Upper lobe of right lung (tissue), 1 donor: ENCODE measurements at regions not wholly inside any gene's neighbourhood (a gene's known extent, or its start where the extent isn't known, plus 50 kb on each side); places are given as distances from the start of the nearest gene placed in this dataset.

ENCODE experiments used
- ATAC-seq: fragments of 200-7000 bp; cut with Tn5 transposase; one replicate; pipeline ENCODE4 v1.9.1; 2020; ENCODE audit warnings: mild to moderate bottlenecking, moderate library complexity
- DNase-seq: peaks from one replicate; pipeline ENCODE4 v3.0.0-alpha.2; 2020
- H3K27ac ChIP-seq: fragments of 200-600 bp; one replicate; pipeline ENCODE4 v1.8.0; 2022
- H3K27me3 ChIP-seq: fragments of 200-600 bp; one replicate; pipeline ENCODE4 v1.8.0; 2022; ENCODE audit warnings: mild to moderate bottlenecking
- H3K36me3 ChIP-seq: fragments of 200-600 bp; one replicate; pipeline ENCODE4 v1.8.0; 2022
- H3K4me1 ChIP-seq: fragments of 200-600 bp; one replicate; pipeline ENCODE4 v1.8.0; 2022
- H3K4me3 ChIP-seq: fragments of 200-600 bp; one replicate; pipeline ENCODE4 v1.8.0; 2022; ENCODE audit warnings: mild to moderate bottlenecking
- H3K9me3 ChIP-seq: fragments of 200-600 bp; one replicate; pipeline ENCODE4 v1.8.0; 2022
- intact Hi-C: fragments of 100-400 bp; cut with DNase I; formaldehyde crosslinking; loops from one replicate; pipeline ENCODE4 v1.11.0; 2022
- TF ChIP-seq, protein P1 (sequence below): fragments of 200-600 bp; IDR thresholded peaks from one replicate; pipeline ENCODE4 v1.8.0; 2022; ENCODE audit warnings: antibody characterized with exemption
- donor health status: DM: no; HTN: yes; CAD: no; lungs with severe emphysema.

DNA sequence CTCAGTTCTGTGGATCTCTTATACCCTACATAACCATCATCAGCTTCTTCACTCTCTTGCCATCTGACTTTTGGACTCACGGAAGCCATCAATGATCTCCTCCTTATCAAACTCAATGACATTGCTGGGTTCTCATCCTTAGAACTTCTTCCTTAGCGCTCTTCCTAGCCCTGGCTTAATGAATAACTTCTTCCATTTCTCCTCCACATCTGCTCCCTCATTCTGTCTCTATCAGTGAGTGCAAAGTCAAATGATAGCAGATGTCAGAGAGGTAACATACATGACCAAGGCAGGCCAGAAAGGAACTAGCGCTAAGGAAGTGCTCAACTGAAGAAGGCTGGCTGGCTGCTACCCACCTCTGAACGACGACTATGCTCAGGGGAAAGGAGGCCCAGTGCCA lies 449.8 kb downstream of the COG6 start:
- H3K27ac ChIP-seq: no peak overlapping the region
- H3K27me3 ChIP-seq: no peaks in the 10 kb centered on the region
- ATAC-seq: no peak
- intact Hi-C loops: no loop called here
- no peak for DNase-seq
- H3K36me3 ChIP-seq: no peaks in the 10 kb centered on the region
- TF ChIP-seq, protein P1, sequence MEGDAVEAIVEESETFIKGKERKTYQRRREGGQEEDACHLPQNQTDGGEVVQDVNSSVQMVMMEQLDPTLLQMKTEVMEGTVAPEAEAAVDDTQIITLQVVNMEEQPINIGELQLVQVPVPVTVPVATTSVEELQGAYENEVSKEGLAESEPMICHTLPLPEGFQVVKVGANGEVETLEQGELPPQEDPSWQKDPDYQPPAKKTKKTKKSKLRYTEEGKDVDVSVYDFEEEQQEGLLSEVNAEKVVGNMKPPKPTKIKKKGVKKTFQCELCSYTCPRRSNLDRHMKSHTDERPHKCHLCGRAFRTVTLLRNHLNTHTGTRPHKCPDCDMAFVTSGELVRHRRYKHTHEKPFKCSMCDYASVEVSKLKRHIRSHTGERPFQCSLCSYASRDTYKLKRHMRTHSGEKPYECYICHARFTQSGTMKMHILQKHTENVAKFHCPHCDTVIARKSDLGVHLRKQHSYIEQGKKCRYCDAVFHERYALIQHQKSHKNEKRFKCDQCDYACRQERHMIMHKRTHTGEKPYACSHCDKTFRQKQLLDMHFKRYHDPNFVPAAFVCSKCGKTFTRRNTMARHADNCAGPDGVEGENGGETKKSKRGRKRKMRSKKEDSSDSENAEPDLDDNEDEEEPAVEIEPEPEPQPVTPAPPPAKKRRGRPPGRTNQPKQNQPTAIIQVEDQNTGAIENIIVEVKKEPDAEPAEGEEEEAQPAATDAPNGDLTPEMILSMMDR: no peak
- H3K9me3 ChIP-seq: no peaks in the 10 kb centered on the region
- no peak overlapping the region for H3K4me3 ChIP-seq
- no peaks in the 10 kb centered on the region for H3K4me1 ChIP-seq

DNA sequence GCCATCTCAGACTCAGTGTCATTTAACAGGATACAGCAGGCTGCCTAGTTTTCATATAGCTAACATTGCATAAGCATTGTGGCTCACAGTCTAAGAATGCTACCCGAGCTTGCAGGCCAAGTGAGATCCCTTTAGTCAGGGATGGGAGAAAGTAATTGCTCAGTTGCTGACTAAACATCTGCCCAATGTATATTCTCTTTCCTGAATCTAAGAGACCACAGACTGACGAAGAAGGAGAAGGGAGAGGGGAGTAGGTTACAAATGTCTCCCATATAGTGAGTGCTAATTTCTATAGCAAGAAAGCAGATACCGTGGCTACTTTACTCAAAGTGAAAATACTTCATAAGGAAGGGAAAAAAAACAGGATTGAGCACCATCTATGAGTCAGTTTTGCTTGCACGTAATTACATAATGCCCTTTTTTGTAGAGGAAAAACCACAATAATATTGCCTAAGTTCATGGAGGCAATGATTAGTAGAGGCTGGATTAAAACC lies 453.9 kb downstream of the COG6 start:
- no peak overlapping the region for H3K27ac ChIP-seq
- H3K27me3 ChIP-seq: no peaks in the 10 kb centered on the region
- H3K4me1 ChIP-seq: peaks cover 4% of the 10 kb centered on the region
- DNase-seq (no peak), ATAC-seq (peak; percentile 30)
- intact Hi-C loops: no loop called here
- no peaks in the 10 kb centered on the region for H3K36me3 ChIP-seq
- TF ChIP-seq, protein P1: no peak
- no peak overlapping the region for H3K4me3 ChIP-seq
- no peaks in the 10 kb centered on the region for H3K9me3 ChIP-seq

DNA sequence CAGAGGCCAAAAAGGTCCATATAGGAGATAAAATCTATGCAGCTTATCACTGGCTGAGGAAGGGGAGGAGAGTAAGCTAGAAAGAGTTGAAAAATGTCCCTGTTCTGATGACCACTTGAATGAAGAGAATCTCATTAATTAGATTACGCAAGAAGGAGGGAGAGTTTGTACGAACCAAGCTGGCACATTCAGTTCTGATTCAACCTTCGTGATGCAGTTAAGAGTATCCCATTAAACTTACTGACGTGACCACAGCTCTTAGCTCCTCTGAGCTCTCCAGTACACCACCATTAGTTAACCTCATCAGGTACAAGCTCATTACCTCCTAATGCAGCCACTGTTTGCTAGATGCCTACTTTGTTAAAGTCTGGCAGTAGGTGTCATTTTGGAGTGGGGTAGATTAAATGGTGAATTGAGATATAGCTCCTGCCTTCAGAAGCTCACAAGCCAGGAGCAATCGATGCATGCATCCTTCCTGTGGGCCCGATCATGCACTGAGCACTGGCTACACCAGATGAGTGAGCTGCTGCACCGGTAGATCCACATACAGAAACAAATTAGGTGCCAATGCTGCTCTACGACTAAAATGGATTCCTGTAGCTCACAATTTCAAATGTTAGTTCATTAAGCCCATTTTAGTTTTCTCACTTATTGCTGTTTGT lies 458.3 kb downstream of the COG6 start:
- DNase-seq: no peak
- H3K9me3 ChIP-seq: no peaks in the 10 kb centered on the region
- peaks cover 4% of the 10 kb centered on the region for H3K4me1 ChIP-seq
- no peaks in the 10 kb centered on the region for H3K27me3 ChIP-seq
- TF ChIP-seq, protein P1: no peak
- H3K36me3 ChIP-seq: no peaks in the 10 kb centered on the region
- H3K27ac ChIP-seq: no peak overlapping the region
- H3K4me3 ChIP-seq: no peak overlapping the region
- ATAC-seq: peak; percentile 84
- intact Hi-C loops: no loop called here

DNA sequence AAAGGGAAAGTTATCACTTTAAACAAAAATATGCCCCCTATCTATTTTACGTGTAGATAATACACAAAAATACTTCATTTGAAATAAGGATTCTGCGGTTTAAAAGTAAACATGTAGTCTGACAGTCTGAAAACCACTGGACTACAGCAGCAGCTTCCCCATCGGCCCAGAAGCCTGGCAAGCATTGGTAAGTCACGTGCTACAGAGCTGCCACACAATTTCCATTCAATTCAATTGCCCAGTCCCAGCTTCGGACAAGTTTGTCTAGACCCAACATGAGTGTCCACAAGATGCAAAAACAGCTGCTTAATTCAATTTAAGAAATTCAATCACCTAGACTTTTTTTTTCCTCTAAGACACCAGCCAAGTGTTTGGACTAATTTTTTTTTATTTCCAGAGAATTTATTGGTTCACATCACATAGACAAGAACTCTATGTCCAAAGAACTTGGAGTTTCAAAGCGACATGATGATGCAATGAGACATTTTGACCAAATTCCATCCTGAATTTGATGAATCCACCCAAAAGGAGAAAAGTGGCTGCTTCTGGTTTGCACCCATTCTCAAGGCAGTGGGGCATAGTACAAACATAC lies 458.9 kb downstream of the COG6 start:
- ATAC-seq (no peak), DNase-seq (no peak)
- no peaks in the 10 kb centered on the region for H3K9me3 ChIP-seq
- H3K4me3 ChIP-seq: no peak overlapping the region
- peaks cover 4% of the 10 kb centered on the region for H3K4me1 ChIP-seq
- intact Hi-C loops: no loop called here
- no peak overlapping the region for H3K27ac ChIP-seq
- TF ChIP-seq, protein P1: no peak
- no peaks in the 10 kb centered on the region for H3K36me3 ChIP-seq
- no peaks in the 10 kb centered on the region for H3K27me3 ChIP-seq

DNA sequence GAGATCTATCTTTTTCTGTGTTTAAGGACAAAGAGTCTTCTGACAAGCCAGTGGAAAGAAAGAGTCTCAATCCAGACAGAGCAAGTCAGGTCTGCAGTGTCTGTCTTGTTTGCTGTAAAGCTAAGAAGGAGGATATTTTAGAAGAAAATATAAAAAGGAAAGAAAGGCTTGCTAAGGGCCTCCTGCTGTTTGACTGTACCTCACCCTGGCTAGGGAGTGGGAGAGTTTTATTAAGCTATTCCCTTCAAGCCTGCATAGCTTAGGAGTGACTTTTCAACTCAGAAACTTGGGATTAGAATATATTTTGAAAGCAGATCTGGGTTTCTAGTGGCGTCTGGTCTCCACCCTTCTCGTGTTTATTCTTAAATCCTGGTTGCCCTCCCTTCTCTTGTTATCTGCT lies 460.0 kb downstream of the COG6 start:
- Histone ChIP-seq H3K36me3 (no peaks in the 10 kb centered on the region), H3K4me3 (no peak overlapping the region), H3K9me3 (no peaks in the 10 kb centered on the region), H3K27ac (peak overlapping the region; percentile 40), H3K27me3 (no peaks in the 10 kb centered on the region), H3K4me1 (peaks cover 4% of the 10 kb centered on the region)
- intact Hi-C loops: no loop called here
- no peak for DNase-seq
- TF ChIP-seq, protein P1: no peak
- no peak for ATAC-seq
